ENCODE measurements at regions not wholly inside any gene's neighbourhood (a gene's known extent, or its start where the extent isn't known, plus 50 kb on each side); places are given as distances from the start of the nearest gene placed in this dataset.

DNA sequence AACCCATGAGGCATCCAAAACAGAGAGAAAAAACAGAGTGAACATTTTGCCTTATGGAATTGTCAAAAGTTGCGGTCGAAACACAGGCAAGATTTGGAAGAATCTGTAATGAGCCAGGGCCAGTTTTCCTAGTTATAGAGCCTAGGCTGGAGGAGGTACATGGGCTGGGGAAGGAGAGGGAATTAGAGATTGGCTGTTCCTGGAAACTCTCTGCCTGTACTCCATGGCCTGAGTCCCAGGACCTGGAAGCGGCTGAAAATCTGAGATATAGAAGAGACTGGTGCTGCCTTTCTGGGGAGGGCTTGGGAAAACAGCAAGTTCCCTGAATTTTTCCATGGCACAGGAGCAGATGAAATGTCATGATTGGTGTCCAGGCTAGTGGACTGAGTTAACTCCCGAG, 122.8 kb upstream of the KLF12 start:
- DNase-seq (ENCODE audit: low spot score) = no peak
- 92% methylated on average over 4 of the region's 4 CpGs for WGBS (ENCODE audit: low lambda C conversion rate, missing lambda C conversion rate)
- H3K27me3 ChIP-seq = no peaks in the 10 kb centered on the region

DNA sequence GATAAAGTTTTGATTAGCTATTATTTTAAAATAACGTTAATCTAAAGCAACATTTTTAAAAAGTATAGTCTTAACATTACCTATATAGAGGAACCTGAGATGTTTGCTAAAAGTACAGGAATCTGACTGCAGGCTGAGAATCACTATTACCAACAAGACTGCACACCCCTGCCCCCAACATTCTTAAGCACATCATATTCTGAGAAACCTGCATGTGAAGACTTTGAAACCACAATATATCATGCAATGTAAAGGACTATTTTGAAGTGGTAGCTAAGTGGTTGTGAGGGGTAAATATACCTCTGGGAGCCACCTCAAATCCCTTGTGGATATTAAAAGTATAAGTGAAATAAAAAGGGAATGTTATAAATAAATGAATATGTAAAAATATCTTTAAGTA, 119.0 kb upstream of the KLF12 start:
- H3K4me1 ChIP-seq (ENCODE audit: insufficient read depth) = no peaks in the 10 kb centered on the region
- 43% methylated on average over 1 of the region's 1 CpG for WGBS (ENCODE audit: low lambda C conversion rate, missing lambda C conversion rate)
- no peaks in the 10 kb centered on the region for H3K9me2 ChIP-seq (replicated peaks; ENCODE audit: insufficient read depth)
- no peak for TF ChIP-seq EZH2 (IDR thresholded peaks at IDR 0.05; ENCODE audit: borderline replicate concordance)
- TF ChIP-seq, protein P1, sequence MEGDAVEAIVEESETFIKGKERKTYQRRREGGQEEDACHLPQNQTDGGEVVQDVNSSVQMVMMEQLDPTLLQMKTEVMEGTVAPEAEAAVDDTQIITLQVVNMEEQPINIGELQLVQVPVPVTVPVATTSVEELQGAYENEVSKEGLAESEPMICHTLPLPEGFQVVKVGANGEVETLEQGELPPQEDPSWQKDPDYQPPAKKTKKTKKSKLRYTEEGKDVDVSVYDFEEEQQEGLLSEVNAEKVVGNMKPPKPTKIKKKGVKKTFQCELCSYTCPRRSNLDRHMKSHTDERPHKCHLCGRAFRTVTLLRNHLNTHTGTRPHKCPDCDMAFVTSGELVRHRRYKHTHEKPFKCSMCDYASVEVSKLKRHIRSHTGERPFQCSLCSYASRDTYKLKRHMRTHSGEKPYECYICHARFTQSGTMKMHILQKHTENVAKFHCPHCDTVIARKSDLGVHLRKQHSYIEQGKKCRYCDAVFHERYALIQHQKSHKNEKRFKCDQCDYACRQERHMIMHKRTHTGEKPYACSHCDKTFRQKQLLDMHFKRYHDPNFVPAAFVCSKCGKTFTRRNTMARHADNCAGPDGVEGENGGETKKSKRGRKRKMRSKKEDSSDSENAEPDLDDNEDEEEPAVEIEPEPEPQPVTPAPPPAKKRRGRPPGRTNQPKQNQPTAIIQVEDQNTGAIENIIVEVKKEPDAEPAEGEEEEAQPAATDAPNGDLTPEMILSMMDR (IDR thresholded peaks at IDR 0.05; ENCODE audit: poor library complexity) = no peak
- TF ChIP-seq EZH2phosphoT487 (IDR thresholded peaks at IDR 0.05; ENCODE audit: low read depth, severe bottlenecking, unreplicated experiment) = no peak
- no peaks in the 10 kb centered on the region for H3K79me2 ChIP-seq
- H2AFZ ChIP-seq = no peak overlapping the region
- no peaks in the 10 kb centered on the region for H3K9me3 ChIP-seq (ENCODE audit: low read depth)
- H4K20me1 ChIP-seq (ENCODE audit: insufficient read depth, poor library complexity, severe bottlenecking) = no peaks in the 10 kb centered on the region
- no peak overlapping the region for H3K4me3 ChIP-seq
- H3K27me3 ChIP-seq = no peaks in the 10 kb centered on the region
- no peak for DNase-seq (ENCODE audit: low spot score)
- H3K36me3 ChIP-seq (replicated peaks; ENCODE audit: insufficient read depth, low read depth) = no peaks in the 10 kb centered on the region
- no peak overlapping the region for H3K27ac ChIP-seq
- no peak overlapping the region for H3K4me2 ChIP-seq

More for the DNA sequence above, 122.8 kb upstream of the KLF12 start:
- H3K36me3 ChIP-seq (replicated peaks; ENCODE audit: insufficient read depth, low read depth) = no peaks in the 10 kb centered on the region
- no peaks in the 10 kb centered on the region for H3K4me1 ChIP-seq (ENCODE audit: insufficient read depth)
- no peaks in the 10 kb centered on the region for H3K9me2 ChIP-seq (replicated peaks; ENCODE audit: insufficient read depth)
- no peaks in the 10 kb centered on the region for H3K79me2 ChIP-seq
- no peak overlapping the region for H2AFZ ChIP-seq
- no peak for TF ChIP-seq EZH2phosphoT487 (IDR thresholded peaks at IDR 0.05; ENCODE audit: low read depth, severe bottlenecking, unreplicated experiment)
- TF ChIP-seq EZH2 (IDR thresholded peaks at IDR 0.05; ENCODE audit: borderline replicate concordance) = no peak
- TF ChIP-seq, protein P1 (IDR thresholded peaks at IDR 0.05; ENCODE audit: poor library complexity) = no peak
- H3K27ac ChIP-seq = no peak overlapping the region
- no peaks in the 10 kb centered on the region for H4K20me1 ChIP-seq (ENCODE audit: insufficient read depth, poor library complexity, severe bottlenecking)
- H3K9me3 ChIP-seq (ENCODE audit: low read depth) = no peaks in the 10 kb centered on the region
- H3K4me2 ChIP-seq = no peak overlapping the region
- no peak overlapping the region for H3K4me3 ChIP-seq

DNA sequence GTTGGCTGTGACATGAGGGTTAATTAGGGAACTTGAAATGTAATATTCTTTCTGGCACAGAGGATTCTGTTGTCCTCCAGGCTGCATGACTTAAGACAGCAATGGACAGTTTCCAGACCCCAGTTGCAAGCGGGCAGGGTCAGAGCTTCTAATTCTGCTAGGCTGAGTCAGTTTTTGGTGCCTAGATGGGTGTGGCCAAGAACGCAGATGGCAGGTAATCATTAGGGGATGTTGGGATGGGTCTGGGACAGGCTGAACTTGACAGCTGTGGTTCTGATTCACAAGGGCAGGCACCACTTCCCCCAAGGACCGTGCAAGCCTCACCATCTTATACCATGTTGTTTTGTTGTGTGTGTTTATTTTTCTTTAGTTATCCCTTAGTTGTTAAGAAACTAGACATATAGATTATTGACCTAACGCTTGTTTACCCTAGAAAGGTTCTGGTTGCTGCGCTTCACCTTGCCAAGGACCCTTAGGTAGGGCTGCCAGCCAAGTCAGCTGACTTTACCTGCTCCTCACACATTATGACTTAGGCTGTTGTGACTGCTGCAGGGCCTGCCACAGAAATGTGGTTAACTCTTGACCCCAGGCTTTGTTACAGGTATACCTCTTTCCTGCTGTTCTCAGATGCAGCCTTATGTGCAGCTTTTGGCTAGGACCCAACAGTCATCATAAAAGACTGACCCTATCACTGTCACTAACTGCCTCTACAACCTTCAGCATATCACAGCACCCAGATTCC, 117.7 kb upstream of the KLF12 start:
- no peaks in the 10 kb centered on the region for H3K9me2 ChIP-seq (replicated peaks; ENCODE audit: insufficient read depth)
- no peaks in the 10 kb centered on the region for H3K36me3 ChIP-seq (replicated peaks; ENCODE audit: insufficient read depth, low read depth)
- no peak overlapping the region for H3K4me3 ChIP-seq
- H3K27ac ChIP-seq = no peak overlapping the region
- H4K20me1 ChIP-seq (ENCODE audit: insufficient read depth, poor library complexity, severe bottlenecking) = no peaks in the 10 kb centered on the region
- H2AFZ ChIP-seq = no peak overlapping the region
- no peak for DNase-seq (ENCODE audit: low spot score)
- no peaks in the 10 kb centered on the region for H3K4me1 ChIP-seq (ENCODE audit: insufficient read depth)
- H3K27me3 ChIP-seq = no peaks in the 10 kb centered on the region
- no peak overlapping the region for H3K4me2 ChIP-seq
- TF ChIP-seq EZH2 (IDR thresholded peaks at IDR 0.05; ENCODE audit: borderline replicate concordance) = no peak
- TF ChIP-seq, protein P1 (IDR thresholded peaks at IDR 0.05; ENCODE audit: poor library complexity) = no peak
- no peak for TF ChIP-seq EZH2phosphoT487 (IDR thresholded peaks at IDR 0.05; ENCODE audit: low read depth, severe bottlenecking, unreplicated experiment)
- no peaks in the 10 kb centered on the region for H3K79me2 ChIP-seq
- 82% methylated on average over 5 of the region's 5 CpGs for WGBS (ENCODE audit: low lambda C conversion rate, missing lambda C conversion rate)
- no peaks in the 10 kb centered on the region for H3K9me3 ChIP-seq (ENCODE audit: low read depth)
